Nephron progenitor cell (in vitro differentiated cells): ENCODE measurements at regions not wholly inside any gene's neighbourhood (a gene's known extent, or its start where the extent isn't known, plus 50 kb on each side); places are given as distances from the start of the nearest gene placed in this dataset.

Experiments
- DNase-seq: peaks from one replicate; pipeline ENCODE4 v3.0.0; 2021
- H3K27ac Mint-ChIP-seq: 2 replicates; pipeline ENCODE4 v1.8.0; 2021; ENCODE audit warnings: mild to moderate bottlenecking, moderate library complexity, mixed read lengths
- H3K27me3 Mint-ChIP-seq: 2 replicates; pipeline ENCODE4 v1.8.0; 2021; ENCODE audit warnings: mild to moderate bottlenecking, low read depth, mixed read lengths; ENCODE audit not compliant: poor library complexity
- H3K36me3 Mint-ChIP-seq: 2 replicates; pipeline ENCODE4 v1.8.0; 2021; ENCODE audit warnings: low read depth, mixed read lengths
- H3K4me1 Mint-ChIP-seq: 2 replicates; pipeline ENCODE4 v1.8.0; 2021; ENCODE audit warnings: mixed read lengths
- H3K4me3 Mint-ChIP-seq: 2 replicates; pipeline ENCODE4 v1.8.0; 2021; ENCODE audit warnings: mild to moderate bottlenecking, moderate library complexity, mixed read lengths
- H3K9me3 Mint-ChIP-seq: 2 replicates; pipeline ENCODE4 v1.8.0; 2021; ENCODE audit warnings: mild to moderate bottlenecking, moderate library complexity, mixed read lengths
- TF ChIP-seq, protein P1 (sequence below): fragments of 200-600 bp; sonication (generic); IDR thresholded peaks from 2 replicates; pipeline ENCODE4 v1.5.0; 2021; ENCODE audit warnings: antibody characterized with exemption

DNA sequence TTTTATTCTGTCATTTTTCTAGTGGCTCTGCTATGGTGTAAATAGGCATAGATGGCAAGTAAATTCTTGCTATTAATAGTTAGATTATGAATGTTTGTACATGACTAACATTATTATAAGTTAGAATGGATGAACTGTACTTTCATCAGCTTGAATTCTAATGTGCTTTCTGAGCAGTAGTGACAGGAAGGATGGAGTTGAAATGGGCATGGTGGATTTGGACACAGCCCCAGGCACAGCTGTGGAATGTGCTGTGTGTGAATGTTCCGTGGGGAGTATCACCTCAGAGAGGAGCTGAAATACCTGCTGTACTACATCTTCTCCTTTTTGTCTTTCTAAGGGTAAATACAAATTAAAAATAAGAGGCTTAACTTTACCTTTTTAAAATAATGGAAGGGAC is 66.8 kb downstream of the FBXO5 start:
- Mint-ChIP-seq H3K4me3 (no peak overlapping the region), H3K4me1 (no peaks in the 10 kb centered on the region), H3K27ac (no peak overlapping the region)

DNA sequence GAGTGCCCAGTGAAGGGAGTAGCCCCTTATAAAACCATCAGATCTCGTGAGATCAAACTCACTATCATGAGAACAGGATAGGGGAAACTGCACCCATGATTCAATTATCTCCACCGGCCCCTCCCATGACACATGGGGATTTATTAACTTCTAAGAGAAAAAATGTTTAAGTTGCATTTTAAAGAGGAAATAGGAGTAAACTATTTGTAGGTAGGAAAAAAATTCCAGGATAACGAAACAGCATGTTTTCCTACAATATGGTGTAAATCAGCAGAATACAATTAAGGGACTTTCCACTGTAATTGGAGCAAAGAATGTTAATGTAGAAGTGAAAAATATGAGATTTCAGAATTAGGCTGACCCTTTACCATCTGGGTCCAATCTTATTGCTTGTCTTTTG is 63.9 kb downstream of the FBXO5 start:
- no peaks in the 10 kb centered on the region for H3K27me3 Mint-ChIP-seq
- no peak for DNase-seq
- H3K4me3 Mint-ChIP-seq, result no peak overlapping the region
- no peaks in the 10 kb centered on the region for H3K36me3 Mint-ChIP-seq
- no peaks in the 10 kb centered on the region for H3K4me1 Mint-ChIP-seq
- no peak overlapping the region for H3K27ac Mint-ChIP-seq
- peaks cover 2% of the 10 kb centered on the region for H3K9me3 Mint-ChIP-seq
- TF ChIP-seq, protein P1, sequence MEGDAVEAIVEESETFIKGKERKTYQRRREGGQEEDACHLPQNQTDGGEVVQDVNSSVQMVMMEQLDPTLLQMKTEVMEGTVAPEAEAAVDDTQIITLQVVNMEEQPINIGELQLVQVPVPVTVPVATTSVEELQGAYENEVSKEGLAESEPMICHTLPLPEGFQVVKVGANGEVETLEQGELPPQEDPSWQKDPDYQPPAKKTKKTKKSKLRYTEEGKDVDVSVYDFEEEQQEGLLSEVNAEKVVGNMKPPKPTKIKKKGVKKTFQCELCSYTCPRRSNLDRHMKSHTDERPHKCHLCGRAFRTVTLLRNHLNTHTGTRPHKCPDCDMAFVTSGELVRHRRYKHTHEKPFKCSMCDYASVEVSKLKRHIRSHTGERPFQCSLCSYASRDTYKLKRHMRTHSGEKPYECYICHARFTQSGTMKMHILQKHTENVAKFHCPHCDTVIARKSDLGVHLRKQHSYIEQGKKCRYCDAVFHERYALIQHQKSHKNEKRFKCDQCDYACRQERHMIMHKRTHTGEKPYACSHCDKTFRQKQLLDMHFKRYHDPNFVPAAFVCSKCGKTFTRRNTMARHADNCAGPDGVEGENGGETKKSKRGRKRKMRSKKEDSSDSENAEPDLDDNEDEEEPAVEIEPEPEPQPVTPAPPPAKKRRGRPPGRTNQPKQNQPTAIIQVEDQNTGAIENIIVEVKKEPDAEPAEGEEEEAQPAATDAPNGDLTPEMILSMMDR, result no peak

More for the DNA sequence above, 66.8 kb downstream of the FBXO5 start:
- DNase-seq, result no peak
- Mint-ChIP-seq H3K36me3 (no peaks in the 10 kb centered on the region), H3K27me3 (peaks cover 10% of the 10 kb centered on the region), H3K9me3 (peaks cover 11% of the 10 kb centered on the region)
- TF ChIP-seq, protein P1, result no peak

DNA sequence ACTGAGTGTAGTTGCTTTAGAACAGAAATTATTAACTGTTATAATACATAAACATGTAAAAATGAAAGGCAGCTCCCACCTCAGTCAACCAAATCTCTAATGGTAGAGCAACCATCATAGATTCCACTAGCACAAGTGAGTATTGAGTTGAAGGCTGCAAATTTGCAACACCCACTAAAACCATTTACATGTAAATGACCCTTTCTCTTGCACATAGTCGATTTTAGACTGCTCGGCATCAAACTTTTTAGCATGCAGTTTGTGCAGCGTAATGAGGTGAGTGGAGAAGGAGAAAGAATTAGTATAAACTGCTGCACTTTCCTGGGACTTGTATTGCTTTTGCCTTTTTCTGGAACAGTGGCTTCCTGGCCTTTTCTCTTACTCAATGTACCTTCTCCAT is 62.8 kb downstream of the FBXO5 start:
- Mint-ChIP-seq H3K27me3 (no peaks in the 10 kb centered on the region), H3K9me3 (no peaks in the 10 kb centered on the region), H3K4me1 (no peaks in the 10 kb centered on the region), H3K36me3 (no peaks in the 10 kb centered on the region), H3K27ac (no peak overlapping the region), H3K4me3 (no peak overlapping the region)
- DNase-seq, result no peak
- TF ChIP-seq, protein P1, result no peak
